PC-3 (cell line): ENCODE measurements at regions not wholly inside any gene's neighbourhood (a gene's known extent, or its start where the extent isn't known, plus 50 kb on each side); places are given as distances from the start of the nearest gene placed in this dataset.

Experiments
- ATAC-seq: fragments of 200-7000 bp; cut with Tn5 transposase; 2 replicates; pipeline ENCODE4 v1.9.1; 2020; ENCODE audit warnings: mild to moderate bottlenecking, moderate library complexity
- BruUV-seq: library from RNA; stranded (reverse); fragments of 400-500 nt; replicated peaks from 2 replicates; lab custom pipeline; 2021; lab: Mats Ljungman, UMichigan
- CTCF ChIA-PET: fragments of 300-600 bp; sonication (Branson Sonifier 250); formaldehyde crosslinking; loops from one replicate; lab custom pipeline; 2022; ENCODE audit warnings: antibody characterized with exemption; lab: Charles Lee
- POLR2A ChIA-PET: fragments of 300-600 bp; sonication (Branson Sonifier 250); formaldehyde crosslinking; loops from one replicate; lab custom pipeline; 2022; ENCODE audit warnings: antibody characterized with exemption; ENCODE audit not compliant: unreplicated experiment; lab: Charles Lee
- DNase-seq: peaks from one replicate; pipeline ENCODE4 v3.0.0-alpha.2; 2015
- H2AFZ ChIP-seq: fragments of 300-600 bp; sonication (generic); 2 replicates; pipeline ENCODE4 v1.6.0; 2016; ENCODE audit warnings: antibody characterized with exemption, low read length
- H3F3A ChIP-seq: fragments of 300-600 bp; sonication (generic); one replicate; pipeline ENCODE4 v1.6.0; 2017; ENCODE audit warnings: antibody characterized with exemption, low read length, control low read depth, mild to moderate bottlenecking; ENCODE audit not compliant: unreplicated experiment
- H3K27ac ChIP-seq: fragments of 300-600 bp; sonication (generic); 2 replicates; pipeline ENCODE4 v1.5.1; 2016; ENCODE audit warnings: mild to moderate bottlenecking, low read length
- H3K27me3 ChIP-seq: fragments of 300-600 bp; sonication (generic); 2 replicates; pipeline ENCODE4 v1.6.1; 2016; ENCODE audit warnings: low read length, mixed read lengths
- H3K36me3 ChIP-seq: fragments of 300-600 bp; sonication (generic); 2 replicates; pipeline ENCODE4 v1.6.1; 2016; ENCODE audit warnings: low read depth, mixed run types, low read length, mixed read lengths
- H3K4me1 ChIP-seq: fragments of 300-600 bp; sonication (generic); 2 replicates; pipeline ENCODE4 v1.5.1; 2016; ENCODE audit warnings: low read length; ENCODE audit not compliant: insufficient read depth
- H3K4me2 ChIP-seq: fragments of 300-600 bp; sonication (generic); 2 replicates; pipeline ENCODE4 v1.6.0; 2016; ENCODE audit warnings: low read length
- H3K4me3 ChIP-seq: fragments of 300-600 bp; sonication (generic); 2 replicates; pipeline ENCODE4 v1.5.1; 2016; ENCODE audit warnings: mild to moderate bottlenecking, low read length, mixed read lengths
- H3K79me2 ChIP-seq: fragments of 300-600 bp; sonication (generic); 2 replicates; pipeline ENCODE4 v1.6.1; 2017; ENCODE audit warnings: low read length, mixed read lengths
- H3K9ac ChIP-seq: fragments of 300-600 bp; sonication (generic); 2 replicates; pipeline ENCODE4 v1.6.0; 2016; ENCODE audit warnings: mild to moderate bottlenecking, low read length
- H3K9me2 ChIP-seq: fragments of 300-600 bp; sonication (generic); replicated peaks from 2 replicates; pipeline ENCODE4 v1.6.1; 2016; ENCODE audit warnings: mixed run types, low read length, mixed read lengths
- H3K9me3 ChIP-seq: fragments of 300-600 bp; sonication (generic); 2 replicates; pipeline ENCODE4 v1.6.1; 2016; ENCODE audit warnings: low read length, mixed read lengths
- H4K20me1 ChIP-seq: fragments of 300-600 bp; sonication (generic); 2 replicates; pipeline ENCODE4 v1.6.1; 2016; ENCODE audit warnings: low read length, mixed read lengths
- EZH2 ChIP-seq: fragments of 300-600 bp; sonication (generic); IDR thresholded peaks from one replicate; pipeline ENCODE4 v1.6.1; 2017; ENCODE audit warnings: antibody characterized with exemption, mild to moderate bottlenecking, low read length; ENCODE audit not compliant: unreplicated experiment
- EZH2phosphoT487 ChIP-seq: fragments of 300-600 bp; sonication (generic); IDR thresholded peaks from 2 replicates; pipeline ENCODE4 v1.6.1; 2018; ENCODE audit warnings: mild to moderate bottlenecking, antibody characterized with exemption, low read length, borderline replicate concordance
- intact Hi-C: fragments of 100-400 bp; cut with micrococcal nuclease; formaldehyde crosslinking; loops from 2 replicates; pipeline ENCODE4 v1.9.0; 2023
- TF ChIP-seq, protein P1 (sequence below): fragments of 300-600 bp; sonication (generic); conservative IDR thresholded peaks from 2 replicates; pipeline ENCODE4 v1.5.1; 2017; ENCODE audit warnings: antibody characterized with exemption, low read depth, mild to moderate bottlenecking, low read length

DNA sequence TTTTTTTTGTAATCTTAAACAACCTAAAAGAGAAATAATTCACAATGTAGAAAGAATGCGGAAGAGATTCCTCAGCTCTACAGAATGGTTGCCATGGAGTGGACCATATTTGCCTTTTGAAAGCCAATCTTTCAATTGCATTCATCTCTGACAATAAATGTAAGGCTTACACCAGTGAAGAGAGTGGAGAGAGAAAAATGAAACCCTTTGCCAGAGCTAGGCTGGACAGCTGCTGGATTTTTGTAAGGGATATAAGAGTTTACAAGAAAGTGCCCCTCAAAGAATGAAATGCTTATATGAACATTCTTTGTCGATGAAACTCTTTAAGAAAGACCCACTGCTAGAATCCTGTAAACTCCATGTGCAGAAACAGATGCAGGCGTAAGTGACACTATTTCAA, 66.0 kb upstream of the FAT1 start:
- H3K4me3 ChIP-seq: no peak overlapping the region
- no peak overlapping the region for H3K9ac ChIP-seq
- no peaks in the 10 kb centered on the region for H3F3A ChIP-seq
- H4K20me1 ChIP-seq: no peaks in the 10 kb centered on the region
- H3K36me3 ChIP-seq: no peaks in the 10 kb centered on the region
- ATAC-seq (no peak), DNase-seq (no peak)
- ChIA-PET CTCF (no interaction called here), POLR2A (no interaction called here)
- H3K27ac ChIP-seq: no peak overlapping the region
- no peaks in the 10 kb centered on the region for H3K27me3 ChIP-seq
- no peaks in the 10 kb centered on the region for H3K9me3 ChIP-seq
- no peak overlapping the region for H2AFZ ChIP-seq
- BruUV-seq: no TSS peak
- no peaks in the 10 kb centered on the region for H3K79me2 ChIP-seq
- TF ChIP-seq, protein P1, sequence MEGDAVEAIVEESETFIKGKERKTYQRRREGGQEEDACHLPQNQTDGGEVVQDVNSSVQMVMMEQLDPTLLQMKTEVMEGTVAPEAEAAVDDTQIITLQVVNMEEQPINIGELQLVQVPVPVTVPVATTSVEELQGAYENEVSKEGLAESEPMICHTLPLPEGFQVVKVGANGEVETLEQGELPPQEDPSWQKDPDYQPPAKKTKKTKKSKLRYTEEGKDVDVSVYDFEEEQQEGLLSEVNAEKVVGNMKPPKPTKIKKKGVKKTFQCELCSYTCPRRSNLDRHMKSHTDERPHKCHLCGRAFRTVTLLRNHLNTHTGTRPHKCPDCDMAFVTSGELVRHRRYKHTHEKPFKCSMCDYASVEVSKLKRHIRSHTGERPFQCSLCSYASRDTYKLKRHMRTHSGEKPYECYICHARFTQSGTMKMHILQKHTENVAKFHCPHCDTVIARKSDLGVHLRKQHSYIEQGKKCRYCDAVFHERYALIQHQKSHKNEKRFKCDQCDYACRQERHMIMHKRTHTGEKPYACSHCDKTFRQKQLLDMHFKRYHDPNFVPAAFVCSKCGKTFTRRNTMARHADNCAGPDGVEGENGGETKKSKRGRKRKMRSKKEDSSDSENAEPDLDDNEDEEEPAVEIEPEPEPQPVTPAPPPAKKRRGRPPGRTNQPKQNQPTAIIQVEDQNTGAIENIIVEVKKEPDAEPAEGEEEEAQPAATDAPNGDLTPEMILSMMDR: no peak
- TF ChIP-seq EZH2 (no peak), EZH2phosphoT487 (no peak)
- intact Hi-C loops: loop anchor here (1.0 kb wide), 2 partner anchors 60 to 148 kb away; no protein-coding TSS in a partner anchor
- H3K9me2 ChIP-seq: no peaks in the 10 kb centered on the region
- no peak overlapping the region for H3K4me2 ChIP-seq
- peaks cover 7% of the 10 kb centered on the region for H3K4me1 ChIP-seq

DNA sequence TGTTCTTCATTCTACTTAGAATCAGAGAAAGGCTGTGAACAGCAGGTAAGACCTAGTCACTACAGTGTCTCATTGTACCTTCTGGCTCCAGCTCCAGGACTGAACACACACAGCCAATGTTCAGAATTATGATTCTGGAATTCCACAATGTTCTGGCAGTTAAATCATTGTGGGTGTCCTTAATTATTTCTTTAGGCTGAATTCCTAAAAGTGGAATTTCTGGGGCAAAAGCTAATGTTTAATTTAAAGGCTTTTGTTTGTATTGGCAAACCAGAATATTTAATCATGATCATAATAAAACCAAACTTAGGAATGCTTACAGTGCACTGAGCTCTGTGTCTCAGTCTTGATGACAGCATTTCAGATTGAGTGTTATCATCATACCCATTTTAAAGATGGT, 67.0 kb upstream of the FAT1 start:
- ChIA-PET CTCF (no interaction called here), POLR2A (no interaction called here)
- H3K36me3 ChIP-seq: no peaks in the 10 kb centered on the region
- H3K9me2 ChIP-seq: no peaks in the 10 kb centered on the region
- H3K9me3 ChIP-seq: no peaks in the 10 kb centered on the region
- H3K9ac ChIP-seq: no peak overlapping the region
- H3K27ac ChIP-seq: no peak overlapping the region
- intact Hi-C loops: loop anchor here (1.0 kb wide), 2 partner anchors 61 to 147 kb away; no protein-coding TSS in a partner anchor
- H3F3A ChIP-seq: no peaks in the 10 kb centered on the region
- DNase-seq: peak; percentile 45
- H3K4me2 ChIP-seq: no peak overlapping the region
- peaks cover 7% of the 10 kb centered on the region for H3K4me1 ChIP-seq
- no TSS peak for BruUV-seq
- ATAC-seq: peak; percentile 93
- TF ChIP-seq, protein P1: no peak
- TF ChIP-seq EZH2 (no peak), EZH2phosphoT487 (no peak)
- no peaks in the 10 kb centered on the region for H3K27me3 ChIP-seq
- no peaks in the 10 kb centered on the region for H4K20me1 ChIP-seq
- no peak overlapping the region for H2AFZ ChIP-seq
- no peaks in the 10 kb centered on the region for H3K79me2 ChIP-seq
- H3K4me3 ChIP-seq: no peak overlapping the region

DNA sequence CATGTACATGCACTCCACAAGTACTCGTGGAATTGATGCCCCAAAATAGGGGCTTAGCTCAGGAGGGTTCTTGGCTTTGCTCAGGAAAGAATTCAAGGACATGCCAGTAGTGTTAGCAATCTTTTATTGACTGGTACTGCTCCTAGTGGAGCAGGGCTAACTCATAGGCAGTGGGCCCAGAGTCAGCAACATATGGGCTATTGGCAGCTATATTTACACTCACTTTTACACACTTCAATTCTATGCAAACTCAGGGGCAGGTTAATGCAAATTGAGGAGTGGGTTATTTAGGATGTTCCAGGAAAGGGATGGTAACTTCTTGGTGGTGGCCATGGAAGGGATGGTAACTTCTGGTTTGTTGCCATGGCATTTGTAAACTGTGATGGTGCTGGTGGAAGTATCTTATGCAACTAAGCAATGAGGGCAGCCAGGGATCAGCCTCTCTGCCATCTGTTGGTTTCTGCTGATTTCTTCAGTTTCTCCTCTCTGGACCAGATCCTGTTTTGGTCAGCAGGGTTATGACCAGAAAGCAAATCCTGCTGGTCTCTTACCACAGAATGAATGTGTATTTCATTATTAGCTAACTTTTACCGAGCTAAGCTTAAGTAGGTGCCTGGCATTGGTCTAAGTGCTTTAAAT, 69.2 kb upstream of the FAT1 start:
- DNase-seq (no peak), ATAC-seq (no peak)
- no peak overlapping the region for H3K9ac ChIP-seq
- no peaks in the 10 kb centered on the region for H4K20me1 ChIP-seq
- H3K4me3 ChIP-seq: no peak overlapping the region
- CTCF ChIA-PET: no interaction called here
- no peak overlapping the region for H3K27ac ChIP-seq
- no peaks in the 10 kb centered on the region for H3K27me3 ChIP-seq
- intact Hi-C loops: no loop called here
- TF ChIP-seq EZH2phosphoT487 (no peak), EZH2 (no peak)
- TF ChIP-seq, protein P1: no peak
- peaks cover 7% of the 10 kb centered on the region for H3K4me1 ChIP-seq
- H3K9me2 ChIP-seq: no peaks in the 10 kb centered on the region
- POLR2A ChIA-PET: no interaction called here
- H3F3A ChIP-seq: no peaks in the 10 kb centered on the region
- H3K36me3 ChIP-seq: no peaks in the 10 kb centered on the region
- no peaks in the 10 kb centered on the region for H3K9me3 ChIP-seq
- no peak overlapping the region for H2AFZ ChIP-seq
- no TSS peak for BruUV-seq
- no peak overlapping the region for H3K4me2 ChIP-seq
- no peaks in the 10 kb centered on the region for H3K79me2 ChIP-seq
